Right lung (tissue), 2 donors: ENCODE measurements at regions not wholly inside any gene's neighbourhood (a gene's known extent, or its start where the extent isn't known, plus 50 kb on each side); places are given as distances from the start of the nearest gene placed in this dataset.
"Not testable (repeated sequence)": the region's sequence is repeated elsewhere in the genome, so short reads cannot be mapped to it uniquely, and the experiment has no call there.

Experiments used
- DNase-seq, 2 donors: peaks; one replicate each; pipeline ENCODE4 v3.0.0-alpha.2; 2013

DNA sequence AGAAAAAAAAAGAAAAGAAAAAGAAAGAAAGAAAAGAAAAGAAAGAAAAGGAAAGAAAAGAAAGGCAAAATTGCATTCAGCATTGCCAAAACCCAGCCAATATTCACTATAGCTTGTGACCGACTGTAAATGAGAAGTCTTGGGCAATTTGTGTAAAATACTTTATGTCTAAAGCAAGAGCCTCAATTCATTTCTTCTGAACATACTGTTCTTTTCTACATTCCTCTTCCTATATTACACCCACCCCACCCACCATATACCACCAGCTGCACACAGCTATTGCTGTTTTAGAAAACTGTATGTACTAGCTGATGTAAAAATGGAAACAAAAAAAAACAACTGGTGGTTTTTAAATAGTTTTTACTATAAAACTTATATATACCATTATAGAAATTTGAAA, 156.9 kb upstream of the TTC29 start:
- no peak for DNase-seq

DNA sequence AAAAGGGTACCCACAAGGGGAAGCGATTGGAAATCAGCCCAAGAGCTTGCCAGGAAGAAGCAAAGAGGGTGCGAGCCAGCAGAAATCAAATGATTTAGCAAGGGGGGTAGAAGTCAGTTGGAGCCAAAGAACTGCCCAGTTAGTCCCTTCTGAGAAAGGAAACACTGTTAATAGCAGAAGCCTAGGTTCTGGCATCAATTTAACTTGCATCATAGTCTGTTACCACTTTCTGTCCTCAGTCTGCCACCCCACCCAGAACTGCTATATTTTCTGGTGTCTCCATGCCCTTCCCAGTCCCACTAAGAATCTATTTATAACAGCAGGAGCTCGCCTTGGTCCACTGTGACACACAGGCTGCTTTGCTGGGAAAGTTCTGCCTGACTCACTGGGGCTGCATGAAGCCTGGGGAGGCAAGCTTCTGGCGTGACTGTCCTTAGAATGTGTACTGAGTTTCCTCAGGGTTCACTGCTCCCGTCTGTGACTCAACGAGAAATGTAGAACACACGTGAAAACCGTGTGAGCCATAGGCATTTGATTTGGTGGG, 157.8 kb upstream of the TTC29 start:
- no peak for DNase-seq

DNA sequence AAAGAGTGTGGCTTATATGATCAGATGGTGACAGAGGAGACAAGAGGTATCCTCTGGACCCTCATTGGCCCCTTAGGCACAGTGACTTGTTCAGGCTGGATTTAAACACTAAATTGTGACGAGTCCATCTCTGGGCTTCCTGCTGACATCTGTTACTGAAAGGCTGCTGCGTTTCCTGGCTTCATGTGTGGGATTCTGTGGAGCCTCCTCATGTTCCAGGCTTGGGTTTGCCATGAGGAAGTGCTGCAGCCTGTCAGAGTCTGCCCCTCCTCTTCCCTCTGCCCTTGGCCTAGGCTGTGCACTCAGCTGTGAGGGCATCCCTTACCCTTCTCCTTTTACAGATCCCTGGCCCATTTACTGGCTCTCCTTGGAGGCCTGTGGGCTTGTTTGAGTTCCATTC, 159.1 kb upstream of the TTC29 start:
- no peak for DNase-seq

DNA sequence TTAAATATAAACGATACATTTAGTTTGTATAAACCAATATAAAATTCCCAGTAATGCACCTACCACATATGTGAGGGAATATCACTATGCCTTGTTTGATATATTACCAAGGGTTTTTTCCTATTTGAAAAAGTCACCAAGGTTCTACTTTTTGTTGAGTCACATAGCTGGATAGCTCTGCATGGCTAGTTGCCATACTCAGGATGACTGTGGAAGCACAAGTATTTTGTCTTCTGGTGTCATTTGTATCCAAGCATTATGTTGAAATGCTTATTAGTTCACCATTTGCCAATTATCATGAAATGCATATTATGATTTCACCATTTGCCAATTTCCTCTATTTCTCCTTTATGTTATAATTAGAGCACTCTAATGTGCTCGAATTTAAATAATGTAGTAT, 162.7 kb upstream of the TTC29 start:
- no peak for DNase-seq

DNA sequence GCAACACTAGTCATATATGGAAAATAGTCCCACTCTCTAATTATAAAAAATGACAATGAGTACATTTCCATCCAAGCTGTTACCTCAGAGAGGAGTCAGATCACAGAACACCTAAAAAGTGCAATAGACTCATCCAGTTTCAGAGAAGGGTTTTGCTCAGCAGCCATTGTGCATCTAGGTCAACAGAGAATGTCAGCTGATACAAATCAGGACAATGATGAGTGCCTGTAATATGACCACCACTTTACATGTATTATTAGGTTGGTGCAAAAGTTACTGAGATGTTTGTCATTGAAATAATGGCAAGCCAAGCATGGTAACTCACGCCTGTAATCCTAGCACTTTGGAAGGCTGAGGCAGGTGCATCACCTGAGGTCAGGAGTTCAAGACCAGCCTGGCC, 164.1 kb upstream of the TTC29 start:
- no peak for DNase-seq

DNA sequence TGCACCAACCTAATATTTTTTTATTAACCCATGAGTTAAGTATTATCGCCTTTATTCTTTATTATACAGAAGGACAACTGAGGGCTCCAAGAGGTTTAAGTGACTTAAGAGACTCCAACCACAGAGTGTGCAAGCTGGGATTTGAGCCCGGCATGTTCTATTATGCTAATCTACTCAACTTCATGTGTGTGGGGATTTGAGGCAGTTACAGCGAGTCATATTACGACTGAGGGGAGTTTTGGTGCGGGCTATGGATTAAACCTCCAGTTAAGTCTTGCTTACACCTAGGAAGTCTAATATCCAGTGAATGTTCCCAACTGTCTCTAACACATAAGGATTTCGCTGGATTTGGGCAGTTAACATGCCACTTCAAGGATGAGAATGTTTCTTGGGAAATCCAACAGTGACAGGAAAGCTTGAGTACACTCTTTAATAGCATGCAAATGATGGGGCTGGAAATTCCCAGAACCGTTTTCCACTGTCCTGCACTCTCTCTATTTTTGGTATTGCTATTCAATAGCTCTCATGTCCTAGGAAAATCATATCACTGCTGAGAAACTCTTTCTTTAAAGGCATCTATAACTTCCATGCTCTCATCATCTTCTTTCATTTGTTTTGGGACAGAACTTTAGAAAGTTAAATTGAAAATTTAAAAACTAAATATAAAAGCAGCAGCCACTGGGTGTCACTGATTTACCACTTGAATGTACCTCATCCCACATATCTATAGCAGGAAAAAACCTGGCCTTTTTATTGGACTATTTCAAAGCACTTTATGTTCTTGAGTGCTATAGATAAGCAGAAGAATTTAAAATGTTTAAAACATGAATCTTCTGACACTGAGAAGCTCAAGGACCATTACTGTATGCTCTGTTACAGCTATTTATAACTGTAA, 165.1 kb upstream of the TTC29 start:
- peak in 1 of 2 donors; percentile 24 for DNase-seq

DNA sequence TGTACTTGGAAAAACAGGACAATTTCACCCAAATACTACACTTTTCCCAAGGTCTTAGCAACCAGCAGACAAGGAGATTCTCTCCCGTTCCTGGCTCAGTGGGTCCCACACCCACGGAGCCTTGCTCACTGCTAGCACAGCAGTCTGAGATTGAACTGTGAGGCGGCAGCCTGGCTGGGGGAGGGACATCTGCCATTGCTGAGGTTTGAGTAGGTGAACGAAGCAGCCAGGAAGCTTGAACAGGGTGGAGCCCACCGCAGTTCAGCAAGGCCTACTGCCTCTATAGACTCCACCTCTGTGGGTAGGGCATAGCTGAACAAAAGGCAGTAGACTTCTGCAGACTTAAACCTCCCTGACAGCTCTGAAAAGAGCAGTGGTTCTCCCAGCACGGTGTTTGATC, 166.5 kb upstream of the TTC29 start:
- not testable (repeated sequence) for DNase-seq

DNA sequence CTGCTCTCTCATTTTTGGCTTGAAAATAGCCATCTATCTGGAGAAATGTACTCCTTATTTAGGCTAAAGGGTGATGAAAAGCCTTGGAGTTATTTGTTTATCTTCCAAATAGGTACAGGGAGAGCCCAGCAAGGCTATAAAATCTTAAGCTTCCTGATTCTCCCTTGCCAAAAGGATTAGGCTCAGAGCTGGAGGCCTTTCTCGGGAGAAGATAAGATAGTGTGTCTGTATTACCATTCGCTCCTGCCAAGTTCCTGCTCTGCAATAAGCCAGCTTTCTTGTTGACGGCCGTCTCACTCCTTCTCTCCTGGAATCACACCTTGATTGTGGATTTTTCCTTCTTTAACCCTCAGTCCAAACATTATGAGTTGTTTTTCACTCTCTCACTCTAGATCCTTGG, 171.8 kb upstream of the TTC29 start:
- DNase-seq = no peak

DNA sequence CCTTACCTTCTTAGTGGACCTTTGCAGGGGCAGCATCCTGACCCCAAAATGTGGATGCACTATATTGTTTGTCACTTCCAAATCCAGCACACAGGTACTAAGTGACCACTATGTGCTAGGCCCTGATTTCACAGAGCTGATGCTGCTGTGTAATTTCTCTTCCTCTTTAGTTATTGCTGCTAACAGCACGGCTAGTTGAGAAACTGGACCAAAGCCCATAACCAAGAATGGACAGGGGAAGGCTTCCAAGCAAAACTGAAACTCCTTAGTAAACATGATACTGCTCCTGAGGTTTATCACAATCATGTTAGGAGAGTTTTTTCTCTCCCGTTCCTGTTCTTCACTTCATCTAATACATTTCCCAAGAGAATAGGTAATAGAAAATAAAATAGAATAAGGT, 172.9 kb upstream of the TTC29 start:
- DNase-seq = peak in 1 of 2 donors; percentile 57

DNA sequence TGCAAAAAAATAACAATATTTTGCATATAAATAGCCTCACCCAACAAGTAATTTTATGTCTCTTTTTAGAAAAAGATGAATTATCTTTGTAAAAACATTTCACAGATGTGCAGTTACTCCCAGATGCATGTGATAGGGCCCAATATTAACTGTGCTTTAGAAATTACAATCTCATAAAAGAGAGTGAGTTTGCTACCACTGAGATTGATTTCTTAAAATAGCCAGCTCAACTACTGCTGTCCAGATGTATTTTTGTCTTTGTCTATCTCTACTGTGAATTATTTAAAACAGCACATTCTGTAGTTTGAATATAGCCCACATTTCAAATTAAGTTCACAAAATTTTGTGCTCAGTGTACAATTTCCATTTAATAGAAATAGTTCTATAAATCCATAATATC, 177.0 kb upstream of the TTC29 start:
- DNase-seq = no peak

DNA sequence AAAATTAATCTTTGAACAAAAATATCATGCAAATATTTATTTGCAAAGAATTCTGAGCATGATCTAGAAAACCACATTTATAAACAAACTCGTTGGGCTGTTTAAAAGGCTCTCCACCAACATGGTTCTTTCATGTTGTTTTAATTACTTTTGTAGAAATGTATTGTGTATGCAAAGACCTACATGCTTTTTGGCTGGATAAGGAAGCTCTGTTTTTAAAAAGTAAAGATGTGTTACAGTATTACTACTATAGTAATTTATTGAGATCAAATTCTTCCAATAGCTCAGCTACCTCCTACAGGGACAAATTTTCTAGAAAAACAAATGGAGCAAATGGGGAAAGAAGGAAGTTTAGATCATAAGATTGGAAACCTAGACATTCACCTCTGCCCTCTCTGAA, 177.5 kb upstream of the TTC29 start:
- DNase-seq = no peak

DNA sequence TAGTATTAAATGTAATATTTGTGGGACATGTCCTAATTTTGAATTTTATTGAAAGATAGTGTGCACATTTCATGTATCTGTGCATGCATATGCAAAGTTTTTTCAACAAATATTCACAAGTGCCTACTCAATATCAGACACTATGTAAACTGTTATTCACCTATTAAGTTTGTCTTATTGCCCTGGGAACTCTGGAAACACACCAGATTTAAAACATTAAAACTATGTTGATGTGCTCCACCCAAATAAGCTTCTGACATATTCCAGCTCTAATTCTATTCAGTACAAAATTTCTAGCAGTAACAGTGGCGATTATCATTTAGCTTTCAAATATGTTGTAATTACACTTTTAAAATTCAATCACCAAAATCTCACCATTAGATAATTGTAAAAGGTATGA, 183.1 kb upstream of the TTC29 start:
- DNase-seq = no peak

DNA sequence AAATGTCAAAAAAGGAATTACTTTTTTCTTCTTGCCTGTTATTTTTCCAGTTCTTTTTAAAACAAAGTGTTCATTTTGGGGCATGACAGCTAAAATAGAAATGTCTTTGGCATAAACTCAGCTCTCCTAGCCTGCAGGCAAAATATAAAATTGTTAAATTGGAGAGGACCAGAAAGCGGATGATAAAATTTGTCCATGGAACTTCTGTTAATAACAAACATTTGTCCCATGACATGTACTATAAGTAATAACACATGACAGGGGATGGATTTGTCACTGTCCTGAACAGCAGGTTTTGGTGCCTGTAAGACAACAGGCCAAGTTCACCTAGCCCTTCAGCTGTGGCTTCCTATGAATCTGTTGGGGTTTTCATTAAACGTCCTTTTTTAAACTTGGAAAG, 184.0 kb upstream of the TTC29 start:
- DNase-seq = no peak

DNA sequence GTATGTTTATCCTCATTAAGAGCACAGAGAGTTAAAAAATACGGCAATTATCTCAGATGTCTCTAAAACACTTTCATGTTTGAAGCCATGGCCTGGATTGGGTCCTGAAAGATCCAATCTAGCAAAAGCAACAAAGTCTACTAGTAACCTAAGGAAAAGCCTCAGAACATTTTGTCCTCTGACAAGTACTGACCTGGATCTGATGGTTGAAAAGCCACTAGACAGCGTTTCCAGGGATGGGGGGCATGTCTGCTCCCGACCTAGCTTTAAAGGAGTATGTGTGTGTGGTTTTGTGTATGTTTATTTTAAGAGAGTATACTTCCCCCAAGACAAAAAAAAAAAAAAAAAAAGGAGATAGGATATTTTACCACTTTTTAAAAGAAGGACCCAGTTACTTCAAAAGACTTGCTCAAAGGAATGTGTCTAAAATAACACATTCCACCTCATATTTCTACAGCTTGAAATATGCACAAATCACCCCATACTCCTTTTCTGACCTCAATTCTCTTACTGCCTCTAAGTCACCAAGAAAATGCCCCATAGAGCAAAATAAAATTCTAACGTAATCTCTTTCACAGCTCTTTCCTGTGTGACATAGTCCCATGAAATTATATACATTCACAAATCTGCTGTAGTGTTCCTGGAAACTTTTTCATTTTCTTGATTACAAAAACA, 189.0 kb upstream of the TTC29 start:
- no peak for DNase-seq

DNA sequence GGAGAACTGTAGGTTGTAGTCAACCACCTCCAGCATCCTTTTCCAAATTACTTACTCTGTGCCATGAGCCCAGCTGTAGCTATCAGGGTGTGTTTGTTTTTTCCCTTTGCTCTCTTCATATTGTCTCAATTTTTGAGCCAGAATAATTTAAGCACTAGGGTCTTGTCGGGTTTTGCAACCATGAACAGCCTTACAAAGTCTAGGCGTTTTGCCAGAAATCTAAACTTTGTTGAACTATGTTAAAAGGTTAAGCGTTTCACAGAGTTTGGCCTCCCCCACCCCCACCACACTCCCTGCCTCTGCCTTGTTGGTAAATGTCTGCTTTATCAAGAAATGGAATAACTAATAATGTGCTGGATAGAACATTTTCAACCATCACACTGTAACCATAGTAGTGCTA, 190.6 kb upstream of the TTC29 start:
- DNase-seq = peak; percentile 92 to 95

DNA sequence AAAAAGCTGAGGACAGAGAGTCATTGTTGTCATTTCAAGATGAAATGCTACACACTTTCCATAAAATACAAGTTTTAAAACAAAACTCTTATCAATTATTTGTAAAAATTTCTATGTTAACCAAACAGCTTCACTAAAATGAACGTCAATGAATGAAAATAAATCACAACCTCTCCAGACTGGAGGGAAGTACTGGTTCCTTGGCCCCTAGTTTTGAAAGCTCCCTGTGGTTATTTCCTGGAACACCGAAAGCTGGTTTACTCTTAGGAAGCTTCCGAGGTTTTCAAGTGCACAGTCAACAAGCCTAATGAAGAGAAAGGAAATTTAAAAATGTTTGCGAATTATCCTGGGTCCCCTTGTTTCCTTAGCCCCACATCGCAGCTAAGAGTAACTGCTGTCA, 191.1 kb upstream of the TTC29 start:
- peak in 1 of 2 donors; percentile 45 for DNase-seq

DNA sequence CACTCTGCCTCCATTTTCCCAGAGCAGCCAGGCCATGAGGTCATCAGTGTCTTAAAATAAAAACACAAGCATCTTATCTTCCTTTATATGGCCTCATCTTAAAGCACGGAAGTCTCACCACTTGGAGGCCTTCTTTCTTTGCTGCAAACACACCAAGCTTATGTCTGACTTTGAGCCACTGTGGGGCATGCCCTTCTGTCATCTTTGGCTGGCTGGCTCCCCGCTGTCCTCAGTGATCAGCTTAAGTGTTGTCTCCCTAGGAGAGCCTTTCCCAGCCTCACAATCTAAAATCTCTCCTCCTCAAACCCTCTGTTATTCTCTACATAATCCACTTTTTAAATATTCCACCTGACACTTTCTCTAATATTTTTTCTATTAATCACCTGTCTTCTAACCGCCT, 191.6 kb upstream of the TTC29 start:
- no peak for DNase-seq

DNA sequence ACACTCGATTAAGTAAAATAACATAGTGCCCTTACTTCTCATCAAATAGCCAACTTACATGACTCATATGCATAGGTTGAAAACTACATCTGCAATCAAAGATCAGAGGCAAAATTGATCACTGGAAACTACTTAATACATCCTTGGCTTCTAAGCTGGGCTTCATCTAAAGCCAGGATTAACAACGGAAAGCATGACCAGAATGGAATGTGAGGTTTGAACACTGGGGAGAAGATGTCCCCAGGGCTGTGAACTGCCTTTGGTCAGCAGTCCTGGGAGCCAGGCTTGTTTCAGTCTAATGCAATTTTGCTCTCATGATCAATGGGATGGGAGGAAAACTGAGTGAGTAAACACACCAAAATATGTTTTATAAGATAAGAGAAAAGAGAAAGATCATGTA, 192.5 kb upstream of the TTC29 start:
- no peak for DNase-seq

DNA sequence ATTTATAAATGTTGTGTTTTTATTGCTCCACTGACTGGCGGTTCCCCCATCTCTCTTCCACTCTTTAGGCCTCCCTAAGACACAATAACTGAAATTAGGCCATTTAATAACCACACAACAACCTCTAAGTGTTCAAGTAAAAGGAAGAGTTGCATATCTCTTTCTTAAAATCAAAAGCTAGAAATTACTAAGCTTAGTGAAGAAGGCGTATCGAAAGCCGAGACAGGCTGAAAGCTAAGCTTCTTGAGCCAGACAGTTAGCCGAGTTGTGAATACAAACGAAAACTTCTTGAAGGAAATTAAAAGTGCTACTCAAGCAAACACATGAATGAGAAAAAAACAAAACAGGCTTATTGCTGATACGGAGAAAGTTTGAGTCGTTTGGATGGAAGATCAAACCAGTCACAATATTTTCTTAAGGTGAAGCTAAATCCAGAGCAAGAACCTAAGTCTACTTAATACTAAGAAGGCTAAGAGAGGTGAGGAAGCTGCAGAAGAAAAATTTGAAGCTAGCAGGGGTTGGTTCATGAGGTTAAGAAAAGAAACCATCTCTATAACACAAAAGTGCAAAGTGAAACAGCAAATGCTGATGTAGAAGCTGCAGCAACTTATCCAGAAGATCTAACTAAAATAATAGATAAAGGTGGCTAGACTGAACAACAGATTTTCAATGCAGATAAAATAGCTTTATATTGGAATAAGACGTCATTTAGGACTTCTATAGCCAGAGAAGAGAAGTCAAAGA, 194.0 kb upstream of the TTC29 start:
- DNase-seq = no peak

DNA sequence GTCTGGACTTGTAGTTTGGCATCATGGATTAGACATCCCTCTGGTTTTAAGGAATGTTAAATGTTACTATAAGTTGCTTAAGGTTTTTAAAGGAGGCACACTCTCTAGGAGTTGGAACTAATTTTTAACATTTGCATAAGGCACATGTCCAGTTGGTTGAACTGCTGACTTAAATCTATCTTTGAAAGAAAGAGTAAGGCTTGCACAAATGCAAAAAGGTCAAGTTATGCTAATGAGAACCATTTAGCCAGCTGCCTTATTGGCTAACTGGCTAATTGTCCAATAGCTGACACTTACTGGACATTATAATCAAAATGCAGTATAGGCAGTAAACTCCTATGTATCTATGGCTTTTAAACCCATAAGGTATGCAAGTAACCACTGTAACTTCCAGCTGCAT, 206.1 kb upstream of the TTC29 start:
- DNase-seq = no peak

DNA sequence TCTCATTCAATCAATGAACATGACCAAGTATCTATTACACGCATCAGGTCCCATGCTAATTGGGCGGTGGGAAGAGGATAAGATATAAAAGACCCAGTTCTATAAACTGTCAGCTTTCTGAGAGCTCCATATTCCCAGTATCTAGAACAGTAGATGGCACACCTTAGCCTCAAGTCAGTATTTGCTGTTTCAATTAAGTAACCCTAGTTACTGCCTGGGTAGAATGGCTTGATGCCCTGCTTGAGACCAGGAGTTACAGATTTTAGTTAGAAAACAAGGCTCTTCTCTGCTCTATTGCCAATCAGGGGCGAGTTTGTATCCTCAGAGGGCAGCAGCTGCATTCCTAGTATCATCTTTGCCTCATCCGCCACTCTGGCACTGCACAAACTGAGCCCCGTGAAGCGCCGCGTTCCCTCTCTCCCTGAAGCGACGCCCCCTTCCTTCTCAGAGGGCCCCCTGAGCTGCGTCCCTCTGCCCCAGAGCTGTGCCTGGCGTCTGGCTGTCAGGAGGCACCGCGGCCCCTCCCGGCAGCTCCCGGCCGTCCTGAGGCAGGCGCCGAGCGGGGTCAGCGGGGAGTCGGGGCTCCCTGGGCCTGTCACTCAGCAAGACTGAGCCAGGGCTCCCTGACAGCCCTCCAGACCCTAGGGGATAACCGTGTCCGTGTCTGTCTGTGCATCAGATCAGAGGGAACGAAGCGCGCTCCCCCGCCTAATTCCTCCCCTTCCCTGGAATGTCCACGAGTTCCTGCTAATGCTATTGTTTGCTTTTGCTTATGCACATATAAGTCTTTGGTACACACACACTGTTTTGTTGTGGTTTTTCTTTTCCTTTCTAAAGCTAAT, 212.4 kb upstream of the TTC29 start:
- peak; percentile 56 to 65 for DNase-seq
